T-helper 1 cell treated with Interleukin-12 subunit alpha and Interleukin-12 subunit beta and Interleukin-4 antibody, amounts not matched to agents 30 μg/mL and 1 μg/mL, for 36 hours (primary cell): ENCODE measurements at regions not wholly inside any gene's neighbourhood (a gene's known extent, or its start where the extent isn't known, plus 50 kb on each side); places are given as distances from the start of the nearest gene placed in this dataset.
"Not testable (repeated sequence)": the region's sequence is repeated elsewhere in the genome, so short reads cannot be mapped to it uniquely, and the experiment has no call there.

Source experiments
- H3K27ac Mint-ChIP-seq: one replicate; pipeline ENCODE4 v1.8.0; 2021; ENCODE audit warnings: mild to moderate bottlenecking, mixed read lengths
- H3K27me3 Mint-ChIP-seq: one replicate; pipeline ENCODE4 v1.8.0; 2021; ENCODE audit warnings: low read depth, mixed read lengths
- H3K36me3 Mint-ChIP-seq: one replicate; pipeline ENCODE4 v1.8.0; 2021; ENCODE audit warnings: low read depth, mixed read lengths
- H3K4me1 Mint-ChIP-seq: one replicate; pipeline ENCODE4 v1.8.0; 2021; ENCODE audit warnings: low read depth, mixed read lengths
- H3K4me3 Mint-ChIP-seq: one replicate; pipeline ENCODE4 v1.8.0; 2021; ENCODE audit warnings: mild to moderate bottlenecking, moderate library complexity, mixed read lengths
- H3K9me3 Mint-ChIP-seq: one replicate; pipeline ENCODE4 v1.8.0; 2021; ENCODE audit warnings: mixed read lengths

- Mint-ChIP-seq H3K27me3 (no peaks in the 10 kb centered on the region), H3K4me1 (no peaks in the 10 kb centered on the region), H3K9me3 (no peaks in the 10 kb centered on the region), H3K36me3 (no peaks in the 10 kb centered on the region), H3K4me3 (no peak overlapping the region), H3K27ac (no peak overlapping the region)
Measured at GRCh38 chr18:2222270-2223185, 348.8 kb downstream of the METTL4 start.

DNA sequence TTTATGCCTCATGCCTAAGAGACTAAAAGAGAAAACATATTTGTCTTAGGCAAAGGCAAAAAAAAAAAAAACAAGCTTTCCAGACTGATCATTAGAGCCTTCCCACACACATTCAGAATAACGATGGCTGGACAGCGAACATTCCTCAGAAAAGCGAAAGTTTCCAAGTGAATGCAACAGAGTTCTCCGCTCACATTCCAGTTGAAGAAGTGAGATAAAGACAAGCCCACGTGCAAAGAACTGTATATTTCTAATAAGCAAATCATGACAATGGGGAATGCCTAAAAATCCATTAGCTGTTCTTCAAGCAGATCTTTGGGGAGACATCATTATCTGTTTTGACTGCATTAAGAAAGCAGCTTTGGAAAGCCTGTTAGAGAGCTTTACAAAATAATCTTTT, 347.9 kb downstream of the METTL4 start:
- Mint-ChIP-seq H3K27me3 (no peaks in the 10 kb centered on the region), H3K4me1 (no peaks in the 10 kb centered on the region), H3K4me3 (no peak overlapping the region), H3K36me3 (no peaks in the 10 kb centered on the region), H3K9me3 (no peaks in the 10 kb centered on the region), H3K27ac (no peak overlapping the region)

GRCh38 chr18:2223849-2224248, 347.5 kb downstream of the METTL4 start:
- Mint-ChIP-seq H3K4me3 (no peak overlapping the region), H3K36me3 (no peaks in the 10 kb centered on the region), H3K9me3 (no peaks in the 10 kb centered on the region), H3K4me1 (no peaks in the 10 kb centered on the region), H3K27me3 (no peaks in the 10 kb centered on the region), H3K27ac (no peak overlapping the region)

DNA sequence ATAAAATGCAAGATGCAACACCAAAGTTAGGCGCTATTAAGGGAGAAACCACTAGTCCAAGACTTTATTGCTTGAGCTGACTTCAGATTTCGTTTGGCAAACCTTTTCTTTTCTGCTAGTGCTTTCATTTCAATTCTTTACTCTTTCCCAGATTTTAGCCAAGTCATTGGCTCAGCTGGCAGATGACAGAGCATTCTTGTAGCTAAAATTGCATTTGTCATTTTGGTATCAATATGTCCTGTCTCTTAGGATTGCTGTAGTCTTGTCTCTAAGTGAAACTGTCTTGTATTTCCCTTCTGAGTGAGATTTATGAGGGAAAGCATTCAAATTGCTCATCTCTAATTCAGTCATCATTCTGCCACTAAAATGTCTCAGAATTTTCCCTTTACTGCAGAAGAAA, 335.1 kb downstream of the METTL4 start:
- Mint-ChIP-seq H3K9me3 (no peaks in the 10 kb centered on the region), H3K36me3 (no peaks in the 10 kb centered on the region), H3K4me1 (no peaks in the 10 kb centered on the region), H3K4me3 (no peak overlapping the region), H3K27ac (no peak overlapping the region), H3K27me3 (no peaks in the 10 kb centered on the region)

DNA sequence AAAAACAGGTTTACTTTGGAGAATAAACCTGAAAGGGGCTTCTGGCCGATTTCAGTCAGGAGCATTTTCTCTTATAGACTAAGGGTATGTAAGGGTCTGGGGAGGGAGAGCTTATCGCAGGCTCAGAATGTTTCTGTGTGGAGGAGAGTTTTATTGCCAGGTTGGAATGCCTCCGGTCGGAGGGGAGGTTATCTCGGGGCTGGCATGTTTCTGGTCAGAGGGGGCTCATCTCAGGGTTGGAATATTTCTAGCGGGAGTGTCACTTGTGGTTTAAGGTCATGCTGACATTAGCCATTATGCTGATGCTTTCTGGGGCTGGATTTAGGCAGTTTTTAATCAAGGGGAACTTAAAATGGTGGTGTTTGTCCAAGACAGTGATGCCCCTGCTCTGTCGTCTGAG, 333.6 kb downstream of the METTL4 start:
- Mint-ChIP-seq H3K27me3 (no peaks in the 10 kb centered on the region), H3K27ac (no peak overlapping the region), H3K4me1 (no peaks in the 10 kb centered on the region), H3K9me3 (no peaks in the 10 kb centered on the region), H3K36me3 (no peaks in the 10 kb centered on the region), H3K4me3 (no peak overlapping the region)

- Mint-ChIP-seq H3K27ac (no peak overlapping the region), H3K4me1 (no peaks in the 10 kb centered on the region), H3K27me3 (no peaks in the 10 kb centered on the region), H3K36me3 (no peaks in the 10 kb centered on the region), H3K4me3 (no peak overlapping the region), H3K9me3 (no peaks in the 10 kb centered on the region)
Measured at GRCh38 chr18:2240311-2240705, 331.0 kb downstream of the METTL4 start.

GRCh38 chr18:2244641-2245040, 326.7 kb downstream of the METTL4 start:
- Mint-ChIP-seq H3K4me1 (no peaks in the 10 kb centered on the region), H3K27ac (no peak overlapping the region), H3K36me3 (no peaks in the 10 kb centered on the region), H3K27me3 (no peaks in the 10 kb centered on the region), H3K4me3 (no peak overlapping the region), H3K9me3 (no peaks in the 10 kb centered on the region)

GRCh38 chr18:2247101-2247500, 324.2 kb downstream of the METTL4 start:
- H3K4me1 Mint-ChIP-seq, H3K9me3 Mint-ChIP-seq, H3K27me3 Mint-ChIP-seq, H3K36me3 Mint-ChIP-seq, H3K4me3 Mint-ChIP-seq, H3K27ac Mint-ChIP-seq: not testable (repeated sequence)

DNA sequence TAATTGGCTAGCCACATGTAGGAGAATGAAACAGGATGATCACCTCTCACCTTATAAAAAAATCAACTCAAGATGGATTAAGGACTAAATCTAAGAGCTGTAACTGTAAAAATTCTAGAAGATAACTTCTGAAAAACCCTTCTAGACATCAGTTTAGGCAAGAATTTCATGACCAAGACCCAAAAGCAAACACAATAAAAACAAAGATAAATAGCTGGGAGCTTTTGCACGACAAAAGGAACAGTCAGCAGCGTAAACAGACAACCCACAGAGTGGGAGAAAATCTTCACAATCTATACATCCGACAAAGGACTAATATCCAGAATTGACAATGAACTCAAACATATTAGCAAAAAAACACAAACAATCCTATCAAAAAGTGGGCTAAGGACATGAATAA, 316.3 kb downstream of the METTL4 start:
- no peaks in the 10 kb centered on the region for H3K27me3 Mint-ChIP-seq
- H3K36me3 Mint-ChIP-seq, result no peaks in the 10 kb centered on the region
- no peaks in the 10 kb centered on the region for H3K4me1 Mint-ChIP-seq
- no peaks in the 10 kb centered on the region for H3K9me3 Mint-ChIP-seq
- no peak overlapping the region for H3K4me3 Mint-ChIP-seq
- no peak overlapping the region for H3K27ac Mint-ChIP-seq

GRCh38 chr18:2256577-2256976, 314.7 kb downstream of the METTL4 start:
- H3K36me3 Mint-ChIP-seq, result no peaks in the 10 kb centered on the region
- H3K4me1 Mint-ChIP-seq, result no peaks in the 10 kb centered on the region
- H3K27me3 Mint-ChIP-seq, result no peaks in the 10 kb centered on the region
- no peaks in the 10 kb centered on the region for H3K9me3 Mint-ChIP-seq
- H3K27ac Mint-ChIP-seq, result no peak overlapping the region
- no peak overlapping the region for H3K4me3 Mint-ChIP-seq

GRCh38 chr18:2258954-2259353, 312.4 kb downstream of the METTL4 start:
- no peaks in the 10 kb centered on the region for H3K9me3 Mint-ChIP-seq
- H3K27me3 Mint-ChIP-seq, result no peaks in the 10 kb centered on the region
- H3K36me3 Mint-ChIP-seq, result no peaks in the 10 kb centered on the region
- H3K4me1 Mint-ChIP-seq, result no peaks in the 10 kb centered on the region
- H3K27ac Mint-ChIP-seq, result no peak overlapping the region
- no peak overlapping the region for H3K4me3 Mint-ChIP-seq

DNA sequence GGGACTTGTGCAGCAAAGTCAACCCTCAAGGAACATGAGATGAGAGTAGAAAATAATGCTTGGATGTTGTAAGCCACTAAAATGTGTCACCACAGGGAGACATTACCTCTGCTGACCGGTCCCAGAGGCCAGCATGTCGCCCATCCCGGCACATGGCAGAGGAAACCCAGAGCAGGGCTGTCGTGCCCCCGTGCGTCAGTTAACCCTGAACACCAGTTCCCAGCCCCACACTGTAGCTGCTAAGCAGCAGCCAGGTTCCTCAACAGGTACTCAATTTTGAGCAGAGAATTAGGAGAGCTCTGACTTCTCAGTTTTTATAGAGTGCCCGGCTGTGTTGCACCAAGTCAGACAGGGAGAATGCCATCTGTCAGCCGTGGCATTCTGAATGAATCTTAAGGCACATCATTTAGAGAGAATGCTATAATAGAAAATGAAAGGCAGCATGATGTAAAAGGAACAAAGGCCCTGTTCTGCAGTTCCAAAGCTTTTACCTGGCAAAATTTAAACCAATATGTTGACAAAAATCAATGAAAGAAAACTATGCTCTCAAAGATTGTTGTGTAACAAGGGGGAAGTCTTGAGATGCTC, 307.9 kb downstream of the METTL4 start:
- no peaks in the 10 kb centered on the region for H3K36me3 Mint-ChIP-seq
- no peak overlapping the region for H3K27ac Mint-ChIP-seq
- H3K9me3 Mint-ChIP-seq, result no peaks in the 10 kb centered on the region
- no peaks in the 10 kb centered on the region for H3K4me1 Mint-ChIP-seq
- H3K4me3 Mint-ChIP-seq, result no peak overlapping the region
- no peaks in the 10 kb centered on the region for H3K27me3 Mint-ChIP-seq

GRCh38 chr18:2274613-2275012, 296.7 kb downstream of the METTL4 start:
- no peaks in the 10 kb centered on the region for H3K4me1 Mint-ChIP-seq
- H3K4me3 Mint-ChIP-seq, result no peak overlapping the region

DNA sequence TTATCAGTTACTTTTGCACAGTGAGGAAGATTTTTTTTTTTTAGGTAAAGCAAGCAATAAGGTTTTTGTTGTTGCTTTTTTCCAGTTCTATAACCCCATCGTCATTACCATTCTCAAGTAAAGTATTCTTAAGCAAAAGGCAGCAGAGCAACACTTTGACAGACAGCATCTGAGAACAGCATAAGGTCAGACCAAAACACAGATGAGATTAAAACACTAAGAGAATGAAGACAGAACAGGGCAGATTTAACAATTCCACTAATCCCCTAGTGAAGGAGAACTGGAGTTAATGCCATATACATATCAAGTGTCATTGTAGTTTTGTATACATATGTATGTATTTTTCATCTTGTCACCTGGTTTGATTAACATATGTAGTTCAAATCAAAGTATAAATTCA, 290.2 kb downstream of the METTL4 start:
- Mint-ChIP-seq H3K9me3 (no peaks in the 10 kb centered on the region), H3K36me3 (no peaks in the 10 kb centered on the region), H3K4me3 (no peak overlapping the region), H3K27ac (no peak overlapping the region), H3K27me3 (no peaks in the 10 kb centered on the region), H3K4me1 (no peaks in the 10 kb centered on the region)

More at GRCh38 chr18:2274613-2275012, 296.7 kb downstream of the METTL4 start:
- Mint-ChIP-seq H3K9me3 (no peaks in the 10 kb centered on the region), H3K36me3 (no peaks in the 10 kb centered on the region), H3K27me3 (no peaks in the 10 kb centered on the region), H3K27ac (no peak overlapping the region)

GRCh38 chr18:2281523-2282199, 289.6 kb downstream of the METTL4 start:
- Mint-ChIP-seq H3K4me1 (no peaks in the 10 kb centered on the region), H3K36me3 (no peaks in the 10 kb centered on the region), H3K9me3 (no peaks in the 10 kb centered on the region), H3K4me3 (no peak overlapping the region), H3K27ac (no peak overlapping the region), H3K27me3 (no peaks in the 10 kb centered on the region)
